GM12892 (cell line): ENCODE measurements at regions not wholly inside any gene's neighbourhood (a gene's known extent, or its start where the extent isn't known, plus 50 kb on each side); places are given as distances from the start of the nearest gene placed in this dataset.

ENCODE experiments used
- POLR2A ChIP-seq: IDR thresholded peaks from 2 replicates; pipeline ENCODE4 v1.6.1; 2011; ENCODE audit warnings: low read depth, low read length, control low read depth
- POLR2AphosphoS5 ChIP-seq: IDR thresholded peaks from 2 replicates; pipeline ENCODE4 v1.6.1; 2011; ENCODE audit warnings: low read depth, low read length, control low read depth
- TAF1 ChIP-seq: IDR thresholded peaks from 2 replicates; pipeline ENCODE4 v1.6.1; 2011; ENCODE audit warnings: low read depth, mild to moderate bottlenecking, control low read depth, low read length, borderline replicate concordance

- TF ChIP-seq POLR2A (no peak), TAF1 (no peak), POLR2AphosphoS5 (no peak)
These were observed 150.7 kb upstream of the SGK1 start for GRCh38 chr6:134468633-134469032.
